A172 (cell line): ENCODE measurements at regions not wholly inside any gene's neighbourhood (a gene's known extent, or its start where the extent isn't known, plus 50 kb on each side); places are given as distances from the start of the nearest gene placed in this dataset.

Experiments used
- DNase-seq: peaks from one replicate; pipeline ENCODE4 v3.0.0-alpha.2; 2015; ENCODE audit warnings: low spot score

- DNase-seq, result no peak
Observed at GRCh38 chr1:25104932-25105561, 127.3 kb downstream of the SYF2 start.

- no peak for DNase-seq
Observed at GRCh38 chr1:25103164-25103795, 129.0 kb downstream of the SYF2 start.

DNA sequence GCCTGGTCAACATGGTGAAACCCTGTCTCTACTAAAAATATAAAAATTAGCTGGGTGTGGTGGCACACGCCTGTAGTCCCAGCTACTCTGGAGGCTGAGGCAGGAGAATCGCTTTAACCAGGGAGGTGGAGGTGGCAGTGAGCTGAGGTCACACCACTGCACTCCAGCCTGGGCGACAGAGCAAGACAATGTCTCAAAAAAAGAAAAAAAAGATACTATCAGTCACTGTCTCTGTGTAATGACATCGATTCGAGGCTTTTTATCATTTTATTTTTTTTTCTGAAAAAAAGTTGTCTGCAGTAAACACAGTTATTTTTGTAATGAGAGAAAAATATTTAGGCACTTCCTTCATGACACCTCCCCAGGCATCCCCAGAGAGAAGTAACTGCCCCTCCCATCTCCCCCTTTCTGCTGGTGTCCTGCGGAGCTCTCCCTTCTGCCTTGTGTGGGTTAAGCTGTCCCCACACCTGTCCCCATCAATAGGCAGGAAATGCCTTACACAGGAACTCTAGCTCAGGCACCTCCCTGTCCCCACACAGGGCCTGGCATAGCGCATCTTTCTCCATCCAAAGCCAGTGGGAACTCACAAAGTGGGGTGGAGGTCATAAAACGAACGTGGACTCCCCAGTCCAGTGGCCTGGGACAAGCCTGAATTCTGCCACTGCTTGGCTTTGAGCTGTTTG, 132.0 kb downstream of the SYF2 start:
- no peak for DNase-seq

DNA sequence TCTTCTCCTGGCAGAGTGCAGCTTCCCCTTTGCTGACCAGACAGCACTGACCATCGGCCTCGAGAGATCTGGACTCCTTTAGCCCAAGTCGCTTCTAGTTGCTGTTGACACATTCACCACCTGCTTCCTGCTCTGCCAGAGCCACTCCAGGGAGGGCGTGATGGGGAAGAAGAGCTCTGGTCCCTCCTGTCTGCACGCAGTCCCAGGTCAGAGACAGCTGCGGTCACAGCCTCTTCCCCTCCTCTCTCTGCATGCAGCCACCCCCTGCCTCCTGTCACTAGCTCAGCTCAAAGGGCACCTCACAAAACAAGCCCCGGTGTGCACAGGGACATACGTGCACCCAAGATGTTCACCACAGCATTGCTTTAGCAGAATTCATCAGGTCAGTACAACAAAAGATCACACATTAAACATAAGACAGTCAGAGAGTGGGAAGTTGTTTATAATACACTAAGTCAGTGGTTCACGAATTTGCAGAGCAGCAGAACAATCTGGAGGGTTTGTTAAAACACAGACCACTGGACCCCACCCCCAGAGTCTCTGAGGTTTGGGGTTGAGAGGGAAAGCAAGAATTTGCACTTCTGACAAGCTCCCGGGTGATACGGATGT, 132.9 kb downstream of the SYF2 start:
- no peak for DNase-seq

GRCh38 chr1:25098717-25099116, 133.6 kb downstream of the SYF2 start:
- DNase-seq, result no peak

DNA sequence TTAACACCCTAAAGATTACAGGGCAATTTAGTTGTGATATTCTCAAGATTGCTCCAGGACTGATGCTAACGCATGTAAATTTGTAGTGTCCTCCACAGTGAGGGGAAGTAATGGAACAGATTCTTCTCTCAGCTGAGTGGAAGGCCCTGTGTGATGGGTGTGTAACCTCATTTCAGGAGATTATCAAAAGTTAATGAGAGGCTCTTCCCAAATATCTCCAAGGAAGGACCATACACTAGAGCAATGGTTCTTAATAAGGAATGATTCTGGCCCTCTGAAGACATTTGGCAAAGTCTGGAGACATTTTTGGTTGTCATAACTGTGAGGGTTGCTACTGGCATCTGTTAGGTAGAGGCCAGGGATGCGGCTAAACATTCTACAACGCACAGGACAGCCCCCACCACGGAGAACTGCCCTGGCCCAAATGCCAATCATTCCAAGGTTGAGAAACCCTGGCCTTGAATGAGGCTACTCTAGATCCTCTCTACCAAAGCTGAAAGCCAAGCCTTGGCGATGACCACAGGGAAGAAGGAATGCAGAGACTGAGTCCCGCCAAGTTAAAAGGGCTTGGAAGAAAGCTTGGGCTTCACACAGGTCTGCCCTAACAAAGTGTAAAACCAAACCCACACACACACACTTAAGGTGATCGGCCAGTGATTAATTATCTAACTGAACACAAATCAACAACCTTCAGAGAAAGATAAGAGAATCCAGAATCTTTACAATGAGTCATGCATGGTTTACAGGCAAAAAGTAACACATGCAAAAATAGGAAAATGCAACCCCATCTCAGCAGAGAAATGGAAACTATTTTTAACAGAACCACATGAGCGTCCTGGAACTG, 135.8 kb downstream of the SYF2 start:
- DNase-seq, result peak; percentile 48

DNA sequence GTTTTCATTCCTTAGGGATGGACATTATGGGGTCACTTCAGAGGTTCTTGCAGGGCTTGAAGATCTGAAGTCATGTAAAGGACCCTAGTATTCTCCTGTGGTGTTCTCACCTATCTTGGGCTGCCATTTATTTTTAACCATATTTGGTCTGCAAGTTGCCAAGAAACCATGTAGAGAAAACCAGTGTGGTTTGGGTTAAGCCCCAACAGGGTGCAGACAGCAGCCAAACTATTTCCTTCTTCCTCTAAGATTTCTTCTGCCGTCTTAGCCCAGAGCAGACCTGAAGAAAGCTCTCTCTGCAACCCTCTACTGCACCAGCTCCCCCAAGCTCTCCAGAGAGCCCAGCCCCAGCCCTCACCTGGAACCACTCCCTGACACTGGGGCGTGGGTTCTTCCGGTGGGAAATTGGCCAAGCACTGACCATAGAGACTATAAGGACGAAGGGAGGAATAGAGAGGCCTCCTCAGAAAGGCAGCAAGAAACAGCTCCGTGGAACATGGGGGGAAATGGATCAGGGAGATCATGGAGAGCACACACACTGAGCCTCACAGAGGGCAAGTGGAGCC, 136.6 kb downstream of the SYF2 start:
- DNase-seq, result no peak

DNA sequence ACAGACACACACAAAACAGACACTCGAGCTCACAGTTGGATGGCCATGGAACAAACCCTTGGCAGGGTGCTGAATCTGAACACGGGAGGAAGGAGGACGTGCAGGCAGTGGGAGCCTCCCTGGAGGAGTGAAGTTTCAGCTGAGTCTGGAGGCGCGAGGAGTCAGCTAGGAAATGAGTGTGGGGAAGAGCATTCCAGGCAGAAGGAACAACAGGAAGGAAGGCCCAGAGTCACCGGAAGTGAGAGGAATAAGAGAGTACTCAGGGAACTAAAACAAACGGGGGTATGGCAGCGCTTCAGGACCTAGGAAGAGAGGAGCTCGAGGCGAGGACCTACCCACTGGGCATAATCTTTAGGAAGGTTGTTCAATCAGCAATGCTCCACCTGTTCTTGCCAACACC, 137.3 kb downstream of the SYF2 start:
- DNase-seq, result no peak

- no peak for DNase-seq
Observed at GRCh38 chr1:25094229-25094628, 138.1 kb downstream of the SYF2 start.

GRCh38 chr1:25091658-25092057, 140.6 kb downstream of the SYF2 start:
- no peak for DNase-seq

DNA sequence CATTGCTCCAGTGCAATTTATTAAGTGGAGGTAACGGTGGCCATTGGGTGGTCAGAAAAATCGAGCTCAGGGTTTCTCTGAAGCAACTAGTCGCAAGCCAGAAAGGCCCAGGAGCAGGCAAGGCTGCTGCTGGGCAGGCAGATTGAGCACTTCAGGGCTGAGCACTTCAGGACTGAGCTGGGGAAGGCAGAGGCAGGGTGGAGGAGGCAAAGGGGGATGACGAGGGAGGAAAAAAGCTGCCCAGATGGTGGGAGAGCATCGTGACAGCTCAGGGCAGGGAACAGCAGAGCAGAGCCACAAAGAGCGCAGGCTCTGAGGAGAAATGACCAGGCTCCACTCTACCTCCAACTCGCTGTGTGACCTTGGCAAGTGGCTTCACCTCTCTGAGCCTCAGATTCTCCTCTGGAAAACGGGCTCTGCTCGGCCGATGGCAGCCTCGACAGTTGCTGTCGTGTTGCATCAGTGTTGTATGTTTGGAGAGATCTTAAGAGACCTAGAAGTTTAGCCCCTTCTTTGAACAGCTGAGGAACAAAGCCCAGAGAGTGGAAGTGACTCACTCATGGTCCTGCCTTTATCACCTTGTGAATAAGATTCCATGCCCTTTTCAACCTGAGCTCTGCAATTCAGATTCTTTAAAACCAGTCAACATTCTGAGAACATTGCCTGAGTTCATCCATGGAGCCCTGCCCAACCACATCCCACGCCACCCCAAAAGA, 141.4 kb downstream of the SYF2 start:
- DNase-seq, result peak; percentile 42

DNA sequence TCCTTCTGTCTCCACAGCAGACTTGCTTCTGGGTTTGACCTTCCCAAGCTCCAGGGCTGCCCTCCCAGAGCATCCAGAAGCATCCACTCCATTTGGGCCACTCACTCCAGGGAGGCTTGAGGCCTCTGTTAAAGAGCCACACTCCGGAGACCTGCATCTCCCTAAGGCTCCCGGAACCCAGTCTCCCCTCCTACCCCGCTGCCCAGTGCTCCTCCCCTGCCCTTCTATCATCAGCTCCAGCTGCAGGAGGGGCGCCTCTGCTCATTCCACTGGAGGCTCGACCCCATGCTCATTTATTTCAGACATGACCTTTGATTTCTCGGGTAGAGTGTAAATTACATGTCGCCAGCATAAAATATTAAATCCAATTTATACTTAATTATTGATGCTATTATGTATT, 142.5 kb downstream of the SYF2 start:
- DNase-seq, result no peak

- no peak for DNase-seq
Observed at GRCh38 chr1:25088946-25089345, 143.4 kb downstream of the SYF2 start.

DNA sequence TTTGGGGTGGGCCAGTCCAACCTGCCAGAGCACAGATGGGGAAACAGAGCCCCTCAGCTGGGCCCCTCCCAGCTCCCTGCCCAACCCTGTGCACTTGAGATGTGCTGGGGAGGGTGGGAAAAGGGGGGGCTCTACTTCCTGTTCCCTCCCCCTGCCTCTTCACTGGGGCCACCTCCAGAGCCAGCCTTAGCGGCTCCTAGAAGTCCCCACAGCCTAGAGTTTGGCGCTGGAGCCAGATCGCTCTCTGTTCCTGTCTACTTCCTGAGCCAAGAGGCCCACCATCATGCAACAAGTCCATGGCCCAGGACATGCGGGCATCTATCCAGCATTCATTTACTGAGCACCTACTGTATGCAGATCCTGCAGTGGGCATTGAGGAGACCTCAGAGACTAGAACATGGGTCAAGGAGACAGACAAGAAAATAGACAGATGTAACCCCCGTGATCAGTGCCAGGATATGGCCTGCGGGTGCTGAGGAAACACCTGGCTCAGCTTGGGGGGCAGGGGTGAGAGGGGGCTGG, 144.1 kb downstream of the SYF2 start:
- DNase-seq, result no peak

DNA sequence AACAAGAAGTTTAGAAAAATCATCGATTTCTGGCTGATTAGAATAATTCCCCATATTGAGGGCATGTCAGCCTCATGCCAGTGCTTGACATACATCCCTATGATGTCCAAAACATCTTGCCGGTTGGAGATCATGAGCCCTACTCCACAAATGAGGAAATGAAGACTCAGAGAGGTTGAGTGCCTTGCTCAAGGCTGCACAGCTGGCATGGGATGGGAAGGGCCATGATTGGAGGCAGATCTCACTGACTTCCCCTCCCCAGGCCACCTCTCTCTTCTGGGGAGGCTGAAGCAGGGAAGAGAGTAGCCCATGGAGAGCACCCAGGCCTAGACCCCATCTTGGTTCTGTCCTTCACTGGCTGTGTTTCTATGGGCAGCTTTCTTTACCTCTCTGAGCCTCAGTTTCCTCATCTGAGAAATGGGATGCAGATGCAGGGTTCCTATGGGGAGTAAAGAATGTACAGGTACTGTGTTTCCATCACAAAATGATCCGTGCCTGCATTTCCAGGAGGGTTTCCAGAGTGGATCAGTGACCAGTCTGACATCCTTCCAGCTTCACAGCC, 145.7 kb downstream of the SYF2 start:
- no peak for DNase-seq

- DNase-seq, result no peak
Observed at GRCh38 chr1:25084407-25084806, 147.9 kb downstream of the SYF2 start.

DNA sequence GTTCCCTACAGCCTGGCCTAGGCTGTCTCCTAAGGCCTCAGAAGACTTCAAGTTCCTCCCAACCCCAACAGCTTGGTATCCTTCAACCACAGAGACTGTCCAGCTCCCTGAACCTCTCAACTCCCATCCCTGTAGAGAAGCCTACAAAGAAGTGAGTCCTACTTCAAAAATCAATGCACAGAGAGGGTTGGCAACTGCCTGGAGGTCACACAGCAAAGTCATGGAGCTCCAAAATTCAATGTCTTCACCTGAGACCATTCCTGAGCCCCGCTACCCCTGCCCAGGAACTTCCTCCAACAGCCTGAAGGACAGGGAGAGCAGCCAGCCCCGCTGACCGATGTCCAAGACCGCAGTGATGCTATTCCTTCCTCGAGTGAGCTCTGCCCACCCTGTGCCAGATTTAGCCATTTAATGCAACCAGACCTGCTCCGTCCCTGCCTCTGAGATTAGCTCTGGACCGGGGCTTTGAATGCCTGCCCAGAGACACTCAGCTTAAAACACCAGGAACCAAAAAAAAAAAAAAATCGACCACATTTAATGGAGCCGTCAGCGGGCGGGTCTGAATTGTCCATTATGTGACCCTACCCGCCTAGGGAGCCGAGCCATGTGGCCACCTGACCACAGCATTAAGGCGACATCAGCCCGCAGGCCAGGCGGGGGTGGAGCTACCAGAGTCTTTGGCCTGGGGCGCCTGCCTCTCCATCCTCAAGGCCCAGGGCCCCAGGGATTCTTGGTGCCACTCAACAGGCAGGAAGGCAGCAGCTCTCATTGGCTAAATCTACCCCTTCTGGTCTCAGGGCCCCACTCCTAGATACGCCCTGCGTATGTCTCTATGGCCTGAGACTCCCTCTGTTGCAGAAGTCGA, 148.6 kb downstream of the SYF2 start:
- DNase-seq, result no peak

GRCh38 chr1:25082995-25083394, 149.3 kb downstream of the SYF2 start:
- no peak for DNase-seq

DNA sequence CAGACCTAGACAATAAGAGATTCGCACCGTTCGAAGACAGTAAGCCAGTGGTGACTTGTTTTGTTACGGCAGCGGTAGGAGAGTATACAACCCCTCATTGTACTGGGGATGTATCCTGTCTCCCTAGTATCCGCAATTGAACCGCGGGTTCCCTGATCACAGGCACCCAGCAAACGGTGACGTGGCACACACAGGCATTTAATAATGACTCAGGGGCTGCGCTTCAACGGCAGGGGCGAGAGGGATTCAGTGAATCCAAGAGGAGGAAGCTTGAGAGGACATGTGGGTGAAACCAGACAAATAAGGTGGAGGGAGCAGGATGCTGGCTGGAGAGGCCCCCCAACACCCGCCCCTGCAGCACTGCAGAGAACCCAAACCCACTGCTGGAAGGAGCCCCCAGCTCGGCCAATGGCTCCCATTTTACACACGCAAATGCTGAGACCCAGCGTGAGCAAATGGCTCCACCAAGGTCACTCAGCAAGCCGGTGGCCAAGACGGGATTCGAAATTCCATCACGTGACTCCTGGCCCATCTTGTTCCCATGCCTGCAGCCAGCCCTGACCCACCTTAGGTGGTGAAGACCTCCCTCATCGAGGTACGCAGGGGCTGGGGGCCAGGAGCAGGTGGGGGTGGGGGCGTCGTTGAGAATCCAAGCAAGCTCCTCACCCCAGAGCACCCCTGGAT, 149.9 kb downstream of the SYF2 start:
- DNase-seq, result no peak
